ENCODE measurements at regions not wholly inside any gene's neighbourhood (a gene's known extent, or its start where the extent isn't known, plus 50 kb on each side); places are given as distances from the start of the nearest gene placed in this dataset.

- DNase-seq, result no peak
Observed at GRCh38 chr12:130074661-130075406, 87.4 kb upstream of the FZD10 start.

- DNase-seq, result no peak
Observed at GRCh38 chr12:130075497-130076076, 86.7 kb upstream of the FZD10 start.

GRCh38 chr12:130076126-130076525, 86.1 kb upstream of the FZD10 start:
- no peak for DNase-seq

- no peak for DNase-seq
Observed at GRCh38 chr12:130076752-130077151, 85.5 kb upstream of the FZD10 start.

GRCh38 chr12:130078852-130079251, 83.4 kb upstream of the FZD10 start:
- DNase-seq, result no peak

GRCh38 chr12:130079279-130079678, 83.0 kb upstream of the FZD10 start:
- DNase-seq, result no peak

- DNase-seq, result no peak
Observed at GRCh38 chr12:130080205-130080604, 82.1 kb upstream of the FZD10 start.

GRCh38 chr12:130081117-130081805, 81.0 kb upstream of the FZD10 start:
- DNase-seq, result no peak

GRCh38 chr12:130083002-130083401, 79.3 kb upstream of the FZD10 start:
- DNase-seq, result no peak

- no peak for DNase-seq
Observed at GRCh38 chr12:130083734-130084133, 78.5 kb upstream of the FZD10 start.

- DNase-seq, result no peak
Observed at GRCh38 chr12:130084359-130084758, 77.9 kb upstream of the FZD10 start.

GRCh38 chr12:130086248-130086647, 76.0 kb upstream of the FZD10 start:
- no peak for DNase-seq

- DNase-seq, result no peak
Observed at GRCh38 chr12:130086797-130087196, 75.5 kb upstream of the FZD10 start.

GRCh38 chr12:130087222-130087621, 75.0 kb upstream of the FZD10 start:
- no peak for DNase-seq

- DNase-seq, result no peak
Observed at GRCh38 chr12:130088504-130088903, 73.8 kb upstream of the FZD10 start.

GRCh38 chr12:130090542-130090941, 71.7 kb upstream of the FZD10 start:
- DNase-seq, result no peak

GRCh38 chr12:130093380-130093779, 68.9 kb upstream of the FZD10 start:
- no peak for DNase-seq

- DNase-seq, result no peak
Observed at GRCh38 chr12:130097342-130097741, 64.9 kb upstream of the FZD10 start.

GRCh38 chr12:130097798-130098255, 64.4 kb upstream of the FZD10 start:
- DNase-seq, result no peak

- no peak for DNase-seq
Observed at GRCh38 chr12:130098301-130099005, 63.8 kb upstream of the FZD10 start.

- DNase-seq, result no peak
Observed at GRCh38 chr12:130100634-130101362, 61.5 kb upstream of the FZD10 start.

- DNase-seq, result no peak
Observed at GRCh38 chr12:130101370-130101769, 60.9 kb upstream of the FZD10 start.

- DNase-seq, result no peak
Observed at GRCh38 chr12:130102266-130102665, 60.0 kb upstream of the FZD10 start.

Data from fibroblast of upper back skin (primary cell).